IPS DF 4.7 (cell line): ENCODE measurements at regions not wholly inside any gene's neighbourhood (a gene's known extent, or its start where the extent isn't known, plus 50 kb on each side); places are given as distances from the start of the nearest gene placed in this dataset.
A peak's percentile ranks its signal among the peaks of the same experiment; 100 is the strongest.

ENCODE experiments used
- DNase-seq: peaks from one replicate; pipeline ENCODE4 v3.0.0-alpha.2; 2013; ENCODE audit warnings: low spot score; ENCODE audit errors: extremely low read depth

GRCh38 chr11:15535414-15535813 is 420.7 kb downstream of the INSC start:
- DNase-seq, result no peak

- DNase-seq, result no peak
Measured at GRCh38 chr11:15536438-15536837, 421.7 kb downstream of the INSC start.

- no peak for DNase-seq
Measured at GRCh38 chr11:15539645-15540044, 424.9 kb downstream of the INSC start.

- DNase-seq, result no peak
Measured at GRCh38 chr11:15541079-15541478, 426.4 kb downstream of the INSC start.

GRCh38 chr11:15544353-15544752 is 429.6 kb downstream of the INSC start:
- no peak for DNase-seq

- DNase-seq, result no peak
Measured at GRCh38 chr11:15547685-15548084, 433.0 kb downstream of the INSC start.

GRCh38 chr11:15551901-15552851 is 437.5 kb downstream of the INSC start:
- peak; percentile 30 for DNase-seq

GRCh38 chr11:15555161-15555560 is 440.4 kb downstream of the INSC start:
- no peak for DNase-seq

GRCh38 chr11:15557457-15558230 is 442.9 kb downstream of the INSC start:
- DNase-seq, result no peak

GRCh38 chr11:15558513-15559181 is 443.9 kb downstream of the INSC start:
- no peak for DNase-seq

- DNase-seq, result no peak
Measured at GRCh38 chr11:15560689-15561467, 446.2 kb downstream of the INSC start.

GRCh38 chr11:15562230-15562629 is 447.5 kb downstream of the INSC start:
- DNase-seq, result no peak

GRCh38 chr11:15563054-15563453 is 448.3 kb downstream of the INSC start:
- no peak for DNase-seq

GRCh38 chr11:15565880-15566279 is 451.2 kb downstream of the INSC start:
- DNase-seq, result no peak

- DNase-seq, result no peak
Measured at GRCh38 chr11:15568440-15568839, 453.7 kb downstream of the INSC start.

- DNase-seq, result no peak
Measured at GRCh38 chr11:15569305-15570025, 454.7 kb downstream of the INSC start.

- DNase-seq, result no peak
Measured at GRCh38 chr11:15575409-15575808, 460.7 kb downstream of the INSC start.

GRCh38 chr11:15576769-15577168 is 462.0 kb downstream of the INSC start:
- DNase-seq, result no peak

GRCh38 chr11:15577519-15577918 is 462.8 kb downstream of the INSC start:
- DNase-seq, result no peak

- no peak for DNase-seq
Measured at GRCh38 chr11:15579287-15580001, 464.7 kb downstream of the INSC start.
